IMR-90 (cell line): ENCODE measurements at regions not wholly inside any gene's neighbourhood (a gene's known extent, or its start where the extent isn't known, plus 50 kb on each side); places are given as distances from the start of the nearest gene placed in this dataset.

Experiments
- BHLHE40 ChIP-seq: fragments of 150-350 bp; IDR thresholded peaks from 2 replicates; pipeline ENCODE4 v1.6.1; 2016; ENCODE audit warnings: mild to moderate bottlenecking, low read depth, low read length
- MAFK ChIP-seq: IDR thresholded peaks from 2 replicates; pipeline ENCODE4 v1.6.1; 2012; ENCODE audit warnings: low read depth, low read length, improper control_type of control experiment
- MXI1 ChIP-seq: IDR thresholded peaks from 2 replicates; pipeline ENCODE4 v1.6.1; 2012; ENCODE audit warnings: low read depth, mild to moderate bottlenecking, low read length, moderate library complexity, borderline replicate concordance
- NFE2L2 ChIP-seq: fragments of 150-350 bp; IDR thresholded peaks from 2 replicates; pipeline ENCODE4 v1.6.1; 2016; ENCODE audit warnings: low read depth, mild to moderate bottlenecking, low read length
- POLR2A ChIP-seq: IDR thresholded peaks from 2 replicates; pipeline ENCODE4 v1.6.1; 2012; ENCODE audit warnings: mild to moderate bottlenecking, low read depth, low read length
- RCOR1 ChIP-seq: IDR thresholded peaks from 2 replicates; pipeline ENCODE4 v1.6.1; 2012; ENCODE audit warnings: mild to moderate bottlenecking, low read length, improper control_type of control experiment; ENCODE audit not compliant: insufficient replicate concordance
- TF ChIP-seq, protein P1 (sequence below): conservative IDR thresholded peaks from 2 replicates; pipeline ENCODE4 v1.5.1; 2012; ENCODE audit warnings: mild to moderate bottlenecking, low read depth, low read length, improper control_type of control experiment
- TF ChIP-seq, protein P2 (sequence below): fragments of 150-350 bp; IDR thresholded peaks from 2 replicates; pipeline ENCODE4 v1.6.1; 2017; ENCODE audit warnings: mild to moderate bottlenecking, antibody characterized with exemption, low read length, low read depth

DNA sequence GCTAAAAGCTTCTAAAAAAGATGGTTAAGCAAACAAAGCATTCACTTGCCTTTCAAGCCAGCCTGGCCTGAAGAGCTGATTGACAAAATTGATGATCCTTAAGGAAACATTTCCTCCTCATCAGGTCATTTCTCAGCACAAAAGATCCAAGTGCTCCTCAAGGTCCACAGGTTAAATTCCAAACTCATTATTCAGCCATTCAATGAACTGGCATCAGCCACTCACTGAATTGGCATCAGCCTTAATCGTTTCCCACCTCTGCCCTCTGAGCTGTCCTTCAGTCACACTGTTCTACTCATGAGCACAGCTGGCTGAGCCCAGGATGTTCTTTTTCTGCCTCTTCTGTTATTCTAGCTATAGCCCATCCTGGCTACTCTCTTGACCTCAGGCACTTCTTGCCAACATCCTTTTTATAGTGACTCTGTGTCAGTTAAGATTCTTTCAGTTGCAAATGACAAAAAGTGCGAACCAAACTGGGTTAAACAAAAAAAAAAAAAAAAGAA lies 147.5 kb downstream of the RAB11FIP2 start:
- TF ChIP-seq, protein P1, sequence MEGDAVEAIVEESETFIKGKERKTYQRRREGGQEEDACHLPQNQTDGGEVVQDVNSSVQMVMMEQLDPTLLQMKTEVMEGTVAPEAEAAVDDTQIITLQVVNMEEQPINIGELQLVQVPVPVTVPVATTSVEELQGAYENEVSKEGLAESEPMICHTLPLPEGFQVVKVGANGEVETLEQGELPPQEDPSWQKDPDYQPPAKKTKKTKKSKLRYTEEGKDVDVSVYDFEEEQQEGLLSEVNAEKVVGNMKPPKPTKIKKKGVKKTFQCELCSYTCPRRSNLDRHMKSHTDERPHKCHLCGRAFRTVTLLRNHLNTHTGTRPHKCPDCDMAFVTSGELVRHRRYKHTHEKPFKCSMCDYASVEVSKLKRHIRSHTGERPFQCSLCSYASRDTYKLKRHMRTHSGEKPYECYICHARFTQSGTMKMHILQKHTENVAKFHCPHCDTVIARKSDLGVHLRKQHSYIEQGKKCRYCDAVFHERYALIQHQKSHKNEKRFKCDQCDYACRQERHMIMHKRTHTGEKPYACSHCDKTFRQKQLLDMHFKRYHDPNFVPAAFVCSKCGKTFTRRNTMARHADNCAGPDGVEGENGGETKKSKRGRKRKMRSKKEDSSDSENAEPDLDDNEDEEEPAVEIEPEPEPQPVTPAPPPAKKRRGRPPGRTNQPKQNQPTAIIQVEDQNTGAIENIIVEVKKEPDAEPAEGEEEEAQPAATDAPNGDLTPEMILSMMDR = no peak
- no peak for TF ChIP-seq POLR2A
- TF ChIP-seq, protein P2, sequence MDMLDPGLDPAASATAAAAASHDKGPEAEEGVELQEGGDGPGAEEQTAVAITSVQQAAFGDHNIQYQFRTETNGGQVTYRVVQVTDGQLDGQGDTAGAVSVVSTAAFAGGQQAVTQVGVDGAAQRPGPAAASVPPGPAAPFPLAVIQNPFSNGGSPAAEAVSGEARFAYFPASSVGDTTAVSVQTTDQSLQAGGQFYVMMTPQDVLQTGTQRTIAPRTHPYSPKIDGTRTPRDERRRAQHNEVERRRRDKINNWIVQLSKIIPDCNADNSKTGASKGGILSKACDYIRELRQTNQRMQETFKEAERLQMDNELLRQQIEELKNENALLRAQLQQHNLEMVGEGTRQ = no peak
- no peak for TF ChIP-seq NFE2L2
- TF ChIP-seq MAFK = no peak
- no peak for TF ChIP-seq MXI1
- no peak for TF ChIP-seq BHLHE40
- TF ChIP-seq RCOR1 = no peak
